HG03175 (cell line): ENCODE measurements at regions not wholly inside any gene's neighbourhood (a gene's known extent, or its start where the extent isn't known, plus 50 kb on each side); places are given as distances from the start of the nearest gene placed in this dataset.

Experiments used
- ATAC-seq: cut with Tn5 transposase; IDR thresholded peaks from one replicate; pipeline ENCODE4 v1.9.1; 2021; ENCODE audit warnings: mild to moderate bottlenecking, moderate library complexity; ENCODE audit not compliant: unreplicated experiment

- no peak for ATAC-seq
Observed at GRCh38 chr3:17965331-17965730, 222.9 kb upstream of the TBC1D5 start.

GRCh38 chr3:17964108-17964507 lies 221.7 kb upstream of the TBC1D5 start:
- no peak for ATAC-seq

GRCh38 chr3:17955411-17955810 lies 213.0 kb upstream of the TBC1D5 start:
- ATAC-seq, result no peak

GRCh38 chr3:17954801-17955200 lies 212.4 kb upstream of the TBC1D5 start:
- ATAC-seq, result no peak

GRCh38 chr3:17951241-17951640 lies 208.8 kb upstream of the TBC1D5 start:
- no peak for ATAC-seq

GRCh38 chr3:17949101-17949500 lies 206.7 kb upstream of the TBC1D5 start:
- no peak for ATAC-seq

- ATAC-seq, result no peak
Observed at GRCh38 chr3:17947833-17948232, 205.4 kb upstream of the TBC1D5 start.

GRCh38 chr3:17946619-17947018 lies 204.2 kb upstream of the TBC1D5 start:
- no peak for ATAC-seq

GRCh38 chr3:17945799-17946399 lies 203.5 kb upstream of the TBC1D5 start:
- no peak for ATAC-seq

- no peak for ATAC-seq
Observed at GRCh38 chr3:17945018-17945798, 202.8 kb upstream of the TBC1D5 start.

GRCh38 chr3:17942856-17943255 lies 200.4 kb upstream of the TBC1D5 start:
- no peak for ATAC-seq

GRCh38 chr3:17941766-17942165 lies 199.3 kb upstream of the TBC1D5 start:
- ATAC-seq, result no peak

- ATAC-seq, result no peak
Observed at GRCh38 chr3:17941152-17941551, 198.7 kb upstream of the TBC1D5 start.

GRCh38 chr3:17939157-17939556 lies 196.7 kb upstream of the TBC1D5 start:
- ATAC-seq, result no peak

- no peak for ATAC-seq
Observed at GRCh38 chr3:17938313-17938712, 195.9 kb upstream of the TBC1D5 start.

GRCh38 chr3:17936736-17937480 lies 194.5 kb upstream of the TBC1D5 start:
- no peak for ATAC-seq

GRCh38 chr3:17935222-17935621 lies 192.8 kb upstream of the TBC1D5 start:
- ATAC-seq, result no peak

GRCh38 chr3:17932136-17932771 lies 189.8 kb upstream of the TBC1D5 start:
- ATAC-seq, result no peak

- no peak for ATAC-seq
Observed at GRCh38 chr3:17931131-17931530, 188.7 kb upstream of the TBC1D5 start.

GRCh38 chr3:17928502-17929145 lies 186.2 kb upstream of the TBC1D5 start:
- ATAC-seq, result no peak

GRCh38 chr3:17927036-17927435 lies 184.6 kb upstream of the TBC1D5 start:
- ATAC-seq, result no peak
